ENCODE measurements at regions not wholly inside any gene's neighbourhood (a gene's known extent, or its start where the extent isn't known, plus 50 kb on each side); places are given as distances from the start of the nearest gene placed in this dataset.

DNA sequence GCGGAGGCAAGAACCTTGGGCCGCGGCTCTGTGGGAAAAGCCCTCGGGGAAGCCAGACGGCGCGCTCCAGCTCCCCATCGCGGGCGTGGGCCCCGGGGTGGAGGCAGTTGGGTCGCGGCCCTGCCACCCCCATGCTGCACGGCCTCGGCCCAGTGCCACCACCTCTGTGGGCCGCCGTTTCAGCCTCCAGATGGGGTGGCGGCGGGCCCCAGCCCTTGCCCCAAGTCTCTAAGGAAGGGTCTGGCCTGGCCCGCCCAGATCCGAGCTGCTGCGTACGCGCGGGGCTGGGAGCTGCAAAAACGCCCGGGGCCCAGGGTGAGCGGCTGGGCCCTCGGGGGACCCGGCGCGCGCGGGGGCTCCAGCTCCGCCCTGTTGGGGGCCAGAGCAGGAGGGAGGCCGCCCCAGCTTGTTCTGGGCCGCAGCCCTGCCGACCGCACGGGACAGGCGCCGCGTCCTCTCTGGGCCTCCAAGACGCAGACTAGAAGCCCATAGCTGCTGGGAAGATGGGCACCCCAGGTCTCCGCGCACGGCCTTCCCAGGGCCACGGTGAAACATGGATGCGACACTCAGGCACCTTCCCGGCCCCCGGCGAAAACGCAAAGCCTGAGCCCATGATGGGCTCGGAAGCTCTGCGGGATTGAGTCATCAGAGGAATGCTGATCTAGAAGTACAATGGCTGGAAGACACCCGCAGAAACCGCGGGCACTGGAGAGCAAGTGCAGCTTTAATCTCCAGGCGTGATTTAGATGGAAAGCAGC is 110.1 kb downstream of the KCTD15 start:
- TF ChIP-seq MXI1 (IDR thresholded peaks at IDR 0.05; ENCODE audit: low read depth, low read length): no peak
- no peak for TF ChIP-seq YY1 (IDR thresholded peaks at IDR 0.05; ENCODE audit: low read depth)

All from SK-N-SH (cell line).